OCI-LY3 (cell line): ENCODE measurements at regions not wholly inside any gene's neighbourhood (a gene's known extent, or its start where the extent isn't known, plus 50 kb on each side); places are given as distances from the start of the nearest gene placed in this dataset.
"Not testable (repeated sequence)": the region's sequence is repeated elsewhere in the genome, so short reads cannot be mapped to it uniquely, and the experiment has no call there.

Experiments used
- H2AFZ ChIP-seq: fragments of 200-600, 300-600 bp; shearing (Covaris generic); 2 replicates; pipeline ENCODE4 v1.6.0; 2014; ENCODE audit warnings: antibody characterized with exemption, low read depth, low read length
- H3K27ac ChIP-seq: fragments of 200-600, 300-600 bp; sonication (generic); 2 replicates; pipeline ENCODE4 v1.5.1; 2014; ENCODE audit warnings: mild to moderate bottlenecking, low read length, moderate library complexity, mixed read lengths
- H3K27me3 ChIP-seq: fragments of 200-600, 300-600 bp; sonication (generic); 2 replicates; pipeline ENCODE4 v1.6.1; 2014; ENCODE audit warnings: low read depth, low read length, mixed read lengths
- H3K36me3 ChIP-seq: fragments of 200-600, 300-600 bp; sonication (generic); replicated peaks from 2 replicates; pipeline ENCODE3; 2014; ENCODE audit warnings: low read depth, low read length, mixed read lengths
- H3K4me1 ChIP-seq: fragments of 300-600, 200-600 bp; sonication (generic); 2 replicates; pipeline ENCODE4 v1.6.1; 2014; ENCODE audit warnings: low read length, mixed read lengths
- H3K4me2 ChIP-seq: fragments of 200-600, 300-600 bp; sonication (generic); 2 replicates; pipeline ENCODE4 v1.6.1; 2014; ENCODE audit warnings: low read length, mixed read lengths
- H3K4me3 ChIP-seq: fragments of 300-600, 200-600 bp; sonication (generic); 2 replicates; pipeline ENCODE4 v1.5.1; 2014; ENCODE audit warnings: antibody characterized with exemption, mild to moderate bottlenecking, low read length, moderate library complexity
- H3K79me2 ChIP-seq: fragments of 300-600, 200-600 bp; shearing (Covaris generic); 2 replicates; pipeline ENCODE4 v1.6.1; 2014; ENCODE audit warnings: mild to moderate bottlenecking, low read length, mixed read lengths
- H3K9ac ChIP-seq: fragments of 300-600, 200-600 bp; shearing (Covaris generic); 2 replicates; pipeline ENCODE4 v1.6.0; 2014; ENCODE audit warnings: mild to moderate bottlenecking, low read length, moderate library complexity
- H3K9me3 ChIP-seq: fragments of 200-600, 300-600 bp; shearing (Covaris generic); 2 replicates; pipeline ENCODE4 v1.6.1; 2014; ENCODE audit warnings: low read length, mixed read lengths; ENCODE audit not compliant: insufficient read depth
- H4K20me1 ChIP-seq: fragments of 200-600, 300-600 bp; sonication (generic); 2 replicates; pipeline ENCODE4 v1.6.1; 2016; ENCODE audit warnings: low read length, mixed read lengths; ENCODE audit not compliant: insufficient read depth

DNA sequence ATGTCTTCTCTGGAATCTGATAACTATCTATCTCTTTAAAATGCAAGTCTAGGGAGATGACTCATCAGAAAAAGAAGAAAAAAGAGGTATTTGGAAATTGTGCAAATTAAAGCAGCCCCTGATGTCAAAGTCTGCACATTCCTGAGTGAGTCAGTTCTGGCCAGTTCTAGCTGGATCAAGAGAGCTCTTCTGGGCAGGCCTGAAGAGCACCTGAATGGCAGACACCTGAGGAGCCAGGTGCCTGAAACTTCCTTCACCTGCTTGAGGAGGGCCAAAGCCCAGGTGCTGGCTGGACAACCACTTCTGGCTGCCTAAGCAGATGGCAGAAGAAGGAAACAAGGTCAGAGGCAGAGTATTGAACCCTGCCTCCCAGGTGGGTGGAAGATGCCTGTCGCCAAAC lies 1575.4 kb downstream of the RPIA start:
- not testable (repeated sequence) for H3K4me1 ChIP-seq, H3K79me2 ChIP-seq, H3K4me2 ChIP-seq, H2AFZ ChIP-seq, H3K27me3 ChIP-seq, H3K27ac ChIP-seq, H3K9me3 ChIP-seq, H3K4me3 ChIP-seq, H3K36me3 ChIP-seq, H4K20me1 ChIP-seq, H3K9ac ChIP-seq

DNA sequence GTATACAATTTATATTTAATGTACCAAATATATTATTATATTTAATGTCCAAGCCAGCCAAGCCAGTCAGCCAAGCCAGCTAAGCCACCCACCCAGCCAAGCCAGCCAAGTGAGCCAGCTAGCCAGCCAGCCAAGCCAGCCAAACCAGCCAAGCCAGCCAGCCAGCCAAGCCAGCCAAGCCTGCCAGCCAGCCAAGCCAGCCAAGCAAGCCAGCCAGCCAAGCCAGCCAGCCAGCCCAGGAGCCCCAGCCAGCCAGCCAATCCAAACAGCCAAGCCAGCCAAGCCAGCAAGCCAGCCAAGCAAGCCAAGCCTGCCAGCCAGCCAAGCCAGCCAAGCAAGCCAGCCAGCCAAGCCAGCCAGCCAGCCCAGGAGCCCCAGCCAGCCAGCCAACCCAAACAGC lies 1596.3 kb downstream of the RPIA start:
- H3K4me3 ChIP-seq, H3K79me2 ChIP-seq, H3K4me1 ChIP-seq, H3K9ac ChIP-seq, H3K27ac ChIP-seq, H3K36me3 ChIP-seq, H4K20me1 ChIP-seq, H2AFZ ChIP-seq, H3K4me2 ChIP-seq, H3K9me3 ChIP-seq, H3K27me3 ChIP-seq: not testable (repeated sequence)

DNA sequence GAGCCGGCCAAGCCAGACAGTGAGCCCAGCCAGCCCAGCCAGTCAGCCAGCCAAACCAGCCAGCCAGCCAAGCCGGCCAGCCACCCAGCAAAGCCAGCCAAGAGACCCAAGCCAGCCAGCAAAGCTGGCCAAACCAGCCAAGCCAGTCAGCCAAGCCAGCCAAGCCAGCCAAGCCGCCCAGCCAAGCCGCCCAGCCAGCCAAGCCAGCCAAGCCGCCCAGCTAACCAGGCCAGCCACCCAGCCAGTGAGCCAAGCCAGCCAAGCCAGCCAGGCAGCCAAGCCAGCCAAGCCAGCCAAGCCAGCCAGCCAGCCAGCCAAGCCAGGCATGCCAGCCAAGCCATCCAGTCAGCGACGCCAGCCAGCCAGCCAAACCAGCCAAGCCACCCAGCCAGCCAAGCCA lies 1596.9 kb downstream of the RPIA start:
- not testable (repeated sequence) for H4K20me1 ChIP-seq, H3K4me3 ChIP-seq, H3K9me3 ChIP-seq, H3K27me3 ChIP-seq, H2AFZ ChIP-seq, H3K4me1 ChIP-seq, H3K79me2 ChIP-seq, H3K36me3 ChIP-seq, H3K9ac ChIP-seq, H3K27ac ChIP-seq, H3K4me2 ChIP-seq

DNA sequence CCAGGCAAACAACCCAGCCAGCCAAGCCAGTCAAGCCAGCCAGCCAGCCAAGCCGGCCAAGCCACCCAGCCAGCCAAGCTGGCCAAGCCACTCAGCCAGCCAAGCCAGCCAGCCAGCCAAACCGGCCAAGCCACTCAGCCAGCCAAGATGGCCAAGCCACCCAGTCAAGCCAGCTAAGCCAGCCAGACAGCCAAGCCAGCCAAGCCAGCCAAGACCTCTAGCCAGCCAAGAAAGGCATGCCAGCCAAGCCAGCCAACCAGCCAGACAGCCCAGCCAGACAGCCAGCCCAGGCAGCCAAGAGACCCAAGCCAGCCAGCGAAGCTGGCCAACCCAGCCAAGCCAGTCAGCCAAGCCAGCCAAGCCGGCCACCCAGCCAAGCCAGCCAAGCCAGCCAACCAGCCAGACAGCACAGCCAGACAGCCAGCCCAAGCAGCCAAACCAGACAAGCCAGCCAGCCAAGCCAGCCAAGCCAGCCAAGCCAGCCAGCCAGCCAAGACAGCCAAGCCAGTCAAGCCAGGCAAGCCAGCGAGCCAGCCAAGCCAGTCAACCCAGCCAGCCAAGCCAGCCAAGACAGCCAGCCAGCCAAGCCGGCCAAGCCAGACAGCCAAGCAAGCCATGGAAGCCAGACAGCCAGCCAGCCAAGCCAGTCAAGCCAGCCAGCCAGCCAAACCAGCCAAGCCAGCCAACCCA lies 1598.0 kb downstream of the RPIA start:
- H3K4me3 ChIP-seq, H3K27me3 ChIP-seq, H3K4me1 ChIP-seq, H3K9me3 ChIP-seq, H3K4me2 ChIP-seq, H3K36me3 ChIP-seq, H2AFZ ChIP-seq, H3K9ac ChIP-seq, H4K20me1 ChIP-seq, H3K79me2 ChIP-seq, H3K27ac ChIP-seq: not testable (repeated sequence)

- not testable (repeated sequence) for H3K4me3 ChIP-seq, H3K79me2 ChIP-seq, H3K27ac ChIP-seq, H3K9ac ChIP-seq, H4K20me1 ChIP-seq, H2AFZ ChIP-seq, H3K36me3 ChIP-seq, H3K9me3 ChIP-seq, H3K4me2 ChIP-seq, H3K27me3 ChIP-seq, H3K4me1 ChIP-seq
These were observed 1599.2 kb downstream of the RPIA start for GRCh38 chr2:90290701-90291100.

GRCh38 chr2:90291168-90291883 lies 1599.9 kb downstream of the RPIA start:
- not testable (repeated sequence) for H2AFZ ChIP-seq, H3K9ac ChIP-seq, H3K27ac ChIP-seq, H3K4me2 ChIP-seq, H3K4me3 ChIP-seq, H4K20me1 ChIP-seq, H3K36me3 ChIP-seq, H3K9me3 ChIP-seq, H3K4me1 ChIP-seq, H3K79me2 ChIP-seq, H3K27me3 ChIP-seq

- not testable (repeated sequence) for H4K20me1 ChIP-seq, H2AFZ ChIP-seq, H3K4me3 ChIP-seq, H3K4me1 ChIP-seq, H3K9ac ChIP-seq, H3K9me3 ChIP-seq, H3K27me3 ChIP-seq, H3K79me2 ChIP-seq, H3K4me2 ChIP-seq, H3K27ac ChIP-seq, H3K36me3 ChIP-seq
These were observed 1600.5 kb downstream of the RPIA start for GRCh38 chr2:90291934-90292333.

GRCh38 chr2:90292451-90292850 lies 1601.0 kb downstream of the RPIA start:
- H4K20me1 ChIP-seq, H3K4me1 ChIP-seq, H3K9ac ChIP-seq, H3K27me3 ChIP-seq, H3K27ac ChIP-seq, H3K79me2 ChIP-seq, H3K4me3 ChIP-seq, H3K4me2 ChIP-seq, H2AFZ ChIP-seq, H3K36me3 ChIP-seq, H3K9me3 ChIP-seq: not testable (repeated sequence)

- not testable (repeated sequence) for H3K9ac ChIP-seq, H3K4me1 ChIP-seq, H4K20me1 ChIP-seq, H3K27me3 ChIP-seq, H3K4me2 ChIP-seq, H3K9me3 ChIP-seq, H3K79me2 ChIP-seq, H3K27ac ChIP-seq, H3K36me3 ChIP-seq, H2AFZ ChIP-seq, H3K4me3 ChIP-seq
These were observed 1601.8 kb downstream of the RPIA start for GRCh38 chr2:90293224-90293623.

- not testable (repeated sequence) for H3K4me1 ChIP-seq, H3K4me3 ChIP-seq, H3K36me3 ChIP-seq, H3K9me3 ChIP-seq, H3K4me2 ChIP-seq, H4K20me1 ChIP-seq, H3K79me2 ChIP-seq, H2AFZ ChIP-seq, H3K9ac ChIP-seq, H3K27ac ChIP-seq, H3K27me3 ChIP-seq
These were observed 1602.3 kb downstream of the RPIA start for GRCh38 chr2:90293806-90294205.
